Erythroblast (primary cell): ENCODE measurements at regions not wholly inside any gene's neighbourhood (a gene's known extent, or its start where the extent isn't known, plus 50 kb on each side); places are given as distances from the start of the nearest gene placed in this dataset.

Experiments used
- GATA1 ChIP-seq: IDR thresholded peaks from 2 replicates; pipeline ENCODE4 v1.6.1; 2011; ENCODE audit warnings: low read depth, mild to moderate bottlenecking, control low read depth, low read length, moderate library complexity
- POLR2A ChIP-seq: IDR thresholded peaks from 2 replicates; pipeline ENCODE4 v1.6.1; 2011; ENCODE audit warnings: mild to moderate bottlenecking, low read length

DNA sequence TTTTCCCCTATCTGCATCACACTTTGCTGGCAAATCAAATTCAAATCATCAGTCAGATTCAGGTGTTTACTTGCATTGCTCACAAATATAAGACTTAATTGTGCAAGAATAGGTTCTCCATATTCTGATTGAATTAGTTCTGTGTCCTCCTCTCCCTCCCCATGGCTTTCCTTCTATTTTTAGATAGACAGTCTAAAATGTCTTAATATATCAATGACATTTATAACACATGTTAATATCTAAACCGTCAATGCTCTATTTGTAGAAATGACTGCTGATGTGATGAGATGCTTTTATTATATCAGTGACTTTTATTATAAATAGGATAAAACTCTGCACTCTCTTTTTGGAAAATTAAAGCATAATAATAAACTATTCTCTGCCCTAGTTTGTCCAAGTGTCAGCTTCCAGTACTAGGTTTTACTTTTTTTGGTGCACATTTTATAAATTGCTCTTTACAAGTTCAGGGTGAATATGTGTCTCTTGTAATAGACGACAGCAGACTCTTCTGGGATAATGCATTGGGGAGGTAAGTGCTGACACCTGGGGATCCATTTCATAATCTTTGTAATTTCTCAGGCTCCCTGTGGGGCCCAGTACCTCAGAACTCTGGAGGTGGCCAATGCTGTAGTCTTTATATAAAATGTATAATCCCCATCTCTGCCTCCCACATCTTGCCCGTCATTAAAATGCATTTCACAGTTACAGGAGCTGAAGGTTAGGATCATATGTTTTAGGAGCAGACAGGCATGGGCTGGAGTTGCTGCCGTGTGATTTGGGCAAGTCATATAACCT lies 321.5 kb downstream of the BRINP1 start:
- TF ChIP-seq POLR2A (no peak), GATA1 (no peak)
